Ecto neural progenitor cell (in vitro differentiated cells): ENCODE measurements at regions not wholly inside any gene's neighbourhood (a gene's known extent, or its start where the extent isn't known, plus 50 kb on each side); places are given as distances from the start of the nearest gene placed in this dataset.
"Not testable (repeated sequence)": the region's sequence is repeated elsewhere in the genome, so short reads cannot be mapped to it uniquely, and the experiment has no call there.

Experiments
- DNase-seq: peaks from one replicate; pipeline ENCODE4 v3.0.0-alpha.2; 2018; ENCODE audit warnings: low spot score

DNA sequence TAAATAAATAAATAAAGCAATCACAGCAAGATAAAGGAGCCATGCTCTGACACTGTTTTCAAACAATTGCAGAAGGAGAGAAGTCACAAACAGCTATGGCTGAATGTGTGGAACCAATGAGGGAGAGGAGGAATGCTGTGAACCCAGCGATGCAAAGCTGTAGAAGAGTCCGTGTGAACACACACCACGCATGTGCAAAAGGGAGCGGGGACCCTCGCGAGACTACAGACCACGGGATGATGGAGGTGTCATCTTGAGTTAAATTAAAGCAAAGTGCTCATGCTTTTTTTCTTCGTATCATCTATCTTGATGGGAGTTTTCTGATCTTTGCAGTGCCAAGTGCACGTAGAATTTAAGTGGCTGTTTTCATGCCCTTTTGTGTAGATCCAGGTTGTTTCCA lies 123.8 kb upstream of the CDH5 start:
- DNase-seq: no peak

DNA sequence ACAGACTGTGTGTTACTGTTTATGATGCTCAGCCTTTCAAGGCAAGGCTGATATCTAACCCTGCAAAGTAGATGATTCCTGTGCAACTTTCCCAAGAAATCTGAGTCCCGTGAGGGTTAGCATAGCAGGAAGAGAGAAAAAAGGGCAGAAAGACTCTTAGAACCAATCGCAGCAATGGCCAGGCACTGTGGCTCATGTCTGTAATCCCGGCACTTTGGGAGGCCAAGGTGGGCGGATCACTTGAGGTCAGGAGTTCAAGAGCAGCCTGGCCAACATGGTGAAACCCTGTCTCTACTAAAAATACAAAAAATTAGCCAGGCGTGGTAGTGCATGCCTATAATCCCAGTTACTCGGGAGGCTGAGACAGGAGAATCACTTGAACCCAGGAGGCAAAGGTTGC lies 124.3 kb upstream of the CDH5 start:
- not testable (repeated sequence) for DNase-seq

DNA sequence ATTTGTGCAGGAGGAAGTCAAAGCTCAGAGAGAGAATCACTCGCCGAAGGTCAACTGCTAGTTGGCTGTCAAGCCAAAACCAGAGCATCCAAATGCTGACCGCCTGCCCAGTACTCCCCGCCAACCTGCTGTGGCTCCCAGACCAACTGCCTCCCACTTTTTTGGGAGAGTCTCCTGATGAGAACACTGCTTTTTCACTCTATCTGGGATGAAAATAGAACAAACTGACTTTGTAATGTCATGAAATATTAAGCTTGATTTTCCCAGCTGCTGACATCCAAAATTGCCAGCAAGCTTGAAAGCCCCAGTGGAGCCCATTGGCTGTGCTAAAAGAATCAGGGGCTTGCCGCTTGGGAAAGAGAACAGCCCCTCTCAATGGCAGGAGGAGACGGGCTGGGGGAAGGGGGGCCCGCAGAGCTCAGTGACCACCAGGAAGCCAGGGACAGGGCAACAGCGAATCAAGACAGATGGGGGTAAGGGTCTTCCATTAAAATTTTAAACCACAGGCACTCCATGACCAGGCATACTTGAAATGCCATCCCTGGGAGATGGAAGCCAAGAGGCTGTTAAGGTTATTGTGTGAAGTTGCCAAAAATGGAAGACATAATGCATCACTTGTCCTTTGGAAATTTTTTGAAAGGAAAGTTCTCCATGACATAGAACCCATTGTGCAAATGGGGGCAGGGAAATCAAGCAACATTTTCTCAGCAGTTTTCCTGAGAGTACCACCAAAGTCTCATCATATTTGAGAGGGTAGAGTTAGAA lies 125.7 kb upstream of the CDH5 start:
- no peak for DNase-seq

DNA sequence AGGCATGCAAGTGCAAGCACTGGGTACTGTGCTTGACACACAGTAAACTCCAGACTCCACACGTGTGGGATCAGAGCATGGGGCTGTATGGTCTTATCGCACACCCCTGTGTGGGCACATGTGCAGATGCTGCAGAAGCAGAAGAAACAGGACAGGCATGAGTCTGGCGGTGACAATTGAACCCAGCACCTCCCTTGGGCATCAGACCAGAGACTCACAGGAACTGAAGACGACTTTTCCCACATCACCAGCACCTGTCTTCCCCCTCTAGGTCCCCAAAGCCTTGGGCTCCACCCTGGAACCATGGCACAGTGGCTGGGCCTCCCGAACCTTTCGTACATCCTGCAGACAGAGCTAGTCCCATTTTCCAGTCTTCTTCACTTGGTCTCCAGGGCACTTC lies 126.4 kb upstream of the CDH5 start:
- no peak for DNase-seq

DNA sequence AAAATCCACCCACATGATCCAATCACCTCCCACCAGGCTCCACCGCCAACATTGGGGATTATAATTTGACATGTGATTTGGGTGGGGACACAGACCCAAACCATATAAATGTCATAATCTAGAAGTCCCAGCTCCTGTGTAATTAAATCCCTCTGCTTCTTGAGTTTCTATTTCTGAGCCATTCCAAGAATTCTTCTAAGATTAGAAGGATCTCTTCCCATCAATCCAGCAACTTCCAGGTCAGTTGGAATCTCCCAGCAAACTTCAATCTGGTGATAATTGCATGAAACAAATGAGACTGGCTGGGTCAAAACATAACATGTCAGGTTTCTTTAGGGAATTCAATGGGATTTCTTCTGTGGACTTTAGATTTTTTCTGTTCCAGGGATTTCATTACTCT lies 127.8 kb upstream of the CDH5 start:
- DNase-seq: no peak

DNA sequence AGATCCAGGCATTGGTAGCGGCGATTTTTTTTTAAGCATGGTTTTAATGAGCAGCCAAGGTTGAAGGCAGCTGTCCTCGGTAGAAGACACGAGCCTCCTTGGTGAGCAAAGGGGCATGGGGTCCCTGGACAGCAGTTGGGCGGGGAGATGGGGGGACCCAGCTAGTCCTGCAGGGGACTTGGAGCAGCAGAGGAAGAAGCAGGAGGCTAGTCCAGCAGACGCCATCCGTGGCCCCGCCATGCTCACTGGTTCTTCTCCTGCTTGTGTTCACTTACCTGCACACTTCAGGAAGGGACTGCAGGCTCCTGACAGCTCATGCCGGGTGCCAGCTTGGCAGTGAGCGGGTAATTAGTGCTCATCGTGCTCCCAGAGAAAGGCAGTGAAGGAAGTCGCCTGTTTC lies 130.2 kb upstream of the CDH5 start:
- no peak for DNase-seq

DNA sequence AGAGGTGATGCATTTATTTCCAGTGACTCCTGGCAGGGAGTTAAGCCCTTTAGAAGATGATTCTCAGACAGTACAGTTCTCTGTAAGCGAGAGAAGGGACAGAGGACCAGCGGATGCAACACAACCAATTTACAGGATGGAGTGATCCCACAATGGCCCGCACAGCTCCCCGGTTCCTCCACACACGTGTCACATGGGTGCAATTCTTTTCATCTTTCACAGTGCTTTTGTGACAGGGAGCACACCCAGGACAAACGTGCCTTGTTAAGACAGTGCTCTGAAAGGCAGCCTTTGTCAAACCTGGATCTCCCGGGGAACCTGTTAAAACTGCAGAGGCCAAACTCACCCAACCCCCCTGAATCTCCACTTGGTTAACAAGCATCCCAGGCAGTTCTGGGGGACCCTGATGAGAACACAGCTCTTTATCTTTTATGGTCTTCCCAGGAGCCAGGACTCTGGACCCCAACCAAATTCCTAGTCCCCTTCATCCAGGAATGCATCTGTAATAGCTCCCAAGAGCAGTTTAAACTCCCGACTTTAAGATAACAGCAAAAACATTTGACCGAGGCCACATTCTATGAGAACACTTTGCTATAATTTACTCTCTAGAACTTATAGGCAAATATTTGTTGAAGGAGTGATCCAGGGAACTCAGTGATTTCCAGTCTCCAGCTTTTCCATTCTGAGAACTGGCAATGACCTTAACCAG lies 134.9 kb upstream of the CDH5 start:
- DNase-seq: no peak

DNA sequence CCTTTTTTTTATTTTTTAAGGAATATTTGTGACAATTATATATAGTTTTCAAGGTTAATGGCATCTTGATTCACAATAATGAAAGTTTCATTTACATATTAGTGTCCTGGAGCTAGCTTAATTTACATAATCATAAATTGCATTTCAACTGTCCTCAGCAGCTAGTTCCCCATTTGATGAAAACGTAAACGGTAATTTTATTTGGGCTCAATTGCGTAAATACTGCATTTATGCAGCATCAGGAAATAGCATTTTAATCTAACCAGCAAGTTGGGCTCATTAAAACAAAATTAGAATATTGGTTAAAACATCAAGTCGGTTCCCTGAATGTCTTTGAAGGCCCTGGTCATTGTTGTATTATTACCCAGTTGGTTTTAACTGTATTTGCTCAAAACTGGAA lies 136.8 kb upstream of the CDH5 start:
- DNase-seq: no peak

DNA sequence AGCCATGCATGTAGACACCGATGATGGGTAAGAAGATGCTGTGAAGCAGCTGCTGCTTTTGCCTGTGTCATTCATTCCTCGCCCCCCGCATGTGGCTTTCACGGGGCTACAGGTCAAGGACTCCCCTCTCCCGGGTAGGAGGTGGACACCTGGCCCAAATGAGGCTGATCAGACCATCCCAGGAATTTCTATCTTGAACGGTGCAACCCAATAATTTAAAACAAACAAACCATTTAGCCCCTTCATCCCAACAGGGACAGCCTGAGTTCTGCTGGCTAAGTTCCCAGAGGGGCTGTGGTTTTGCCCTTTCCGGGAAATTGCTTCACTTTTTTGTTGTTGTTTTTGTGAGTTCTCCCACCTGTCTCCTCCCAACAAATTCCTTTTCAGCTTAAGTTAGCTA lies 137.7 kb upstream of the CDH5 start:
- no peak for DNase-seq

DNA sequence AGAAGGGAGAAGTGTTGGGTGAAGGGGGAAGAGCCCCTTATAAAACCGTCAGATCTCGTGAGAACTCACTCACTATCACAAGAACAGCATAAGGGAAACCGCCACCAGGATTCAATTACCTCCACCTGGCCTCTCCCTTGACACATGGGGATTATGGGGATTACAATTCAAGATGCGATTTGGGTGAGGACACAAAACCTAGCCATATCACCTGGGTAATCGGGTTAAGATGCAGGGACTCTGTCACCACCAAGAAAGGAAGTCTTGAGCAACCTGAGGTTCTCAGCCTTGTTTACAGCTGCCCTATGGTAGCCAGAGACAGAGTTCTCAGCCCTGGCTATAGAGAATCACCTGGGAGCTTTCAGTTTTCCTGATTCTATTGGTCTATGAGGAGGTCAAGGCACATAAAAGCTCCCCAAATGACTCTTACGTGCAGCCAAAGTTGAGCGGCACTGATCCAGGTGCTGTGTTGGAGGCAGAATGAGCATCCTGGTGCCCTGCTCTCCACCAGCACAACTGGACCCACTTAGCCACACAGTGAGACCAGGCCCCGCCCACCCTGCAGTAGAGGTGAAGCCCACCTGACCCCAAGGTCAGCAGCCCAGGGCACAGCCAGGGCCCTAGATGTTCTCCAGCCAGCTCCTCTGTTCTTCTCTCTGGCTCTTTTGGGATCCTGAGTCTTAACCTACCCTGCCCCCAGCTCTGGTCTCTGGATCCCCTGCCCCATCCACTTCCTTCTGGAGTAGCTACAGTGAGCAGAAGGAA lies 138.5 kb upstream of the CDH5 start:
- DNase-seq: no peak

DNA sequence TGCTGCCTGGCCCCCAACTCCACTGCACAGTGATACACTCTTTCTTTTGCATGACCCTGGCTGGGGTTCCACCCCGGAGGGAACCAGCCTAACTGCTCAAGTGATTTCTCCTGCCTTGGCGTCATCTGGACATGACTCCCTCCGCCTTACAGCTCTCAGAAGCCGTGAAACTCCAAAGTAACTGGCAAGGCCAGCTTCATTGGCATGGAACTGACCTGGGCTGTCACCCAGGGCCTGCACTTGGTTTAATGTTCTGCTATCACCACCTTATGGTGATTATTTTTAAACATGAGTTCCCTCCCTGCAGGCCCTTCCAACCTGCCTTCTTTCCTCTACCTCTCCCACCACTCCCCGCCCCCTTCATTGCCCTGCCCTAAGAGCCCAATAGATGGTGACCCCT lies 139.7 kb upstream of the CDH5 start:
- no peak for DNase-seq

DNA sequence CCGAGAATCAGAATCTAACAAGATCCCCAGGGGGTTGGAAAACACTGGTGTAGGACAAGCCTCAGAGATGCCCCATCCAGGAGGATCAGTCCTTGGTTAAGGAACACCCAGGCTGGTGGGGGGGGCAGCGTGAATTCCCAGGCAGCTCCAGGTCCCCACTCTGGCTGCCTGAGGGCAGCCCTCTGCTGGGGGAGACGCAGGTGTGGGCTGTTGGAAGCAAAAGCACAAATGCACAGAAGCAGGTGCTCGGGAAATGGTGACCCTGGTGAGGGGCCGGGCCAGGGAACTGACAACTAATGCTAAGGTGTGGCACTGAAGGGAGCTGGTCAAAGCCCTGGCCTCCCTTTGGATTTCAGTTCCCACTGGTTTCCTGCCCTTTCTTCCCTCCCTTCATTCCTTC lies 140.8 kb upstream of the CDH5 start:
- DNase-seq: no peak

DNA sequence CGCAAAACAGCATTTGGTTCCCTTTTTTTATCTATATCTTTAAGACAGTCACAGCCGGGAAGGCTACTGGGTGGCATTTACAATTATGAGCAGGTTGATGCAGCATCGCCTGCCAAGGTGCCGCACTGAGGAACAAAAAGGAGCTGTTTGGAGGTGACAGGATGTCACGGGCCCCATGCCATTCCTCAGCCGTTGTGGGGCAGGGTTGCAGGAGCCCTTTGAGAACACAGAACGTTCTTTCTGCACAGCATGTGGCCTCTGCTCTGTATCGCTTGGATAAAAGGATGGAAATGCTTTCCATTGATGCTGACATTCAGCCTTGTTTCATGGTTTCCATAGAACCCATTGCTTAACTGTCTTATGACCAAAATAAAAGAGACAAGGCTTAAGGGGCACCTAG lies 141.9 kb upstream of the CDH5 start:
- no peak for DNase-seq

DNA sequence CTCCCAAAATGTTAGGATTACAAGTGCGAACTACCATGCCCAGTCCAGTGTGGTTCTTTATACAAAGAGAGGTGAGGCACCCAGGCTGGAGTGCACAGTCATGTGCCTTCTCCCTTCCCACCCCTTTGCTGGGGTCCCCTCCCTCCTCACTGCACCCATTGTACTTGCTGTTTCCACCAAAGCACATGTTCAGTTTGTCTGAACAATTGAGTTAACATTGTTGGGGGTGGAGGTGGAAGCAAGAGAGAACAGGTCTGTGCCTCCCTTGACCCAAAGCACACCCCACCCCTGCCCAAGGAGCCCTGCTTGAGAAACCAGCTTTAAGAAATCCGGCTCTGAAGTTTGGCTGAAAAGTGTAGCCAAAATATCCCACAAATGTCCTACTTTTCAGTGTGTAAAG lies 142.3 kb upstream of the CDH5 start:
- DNase-seq: no peak

DNA sequence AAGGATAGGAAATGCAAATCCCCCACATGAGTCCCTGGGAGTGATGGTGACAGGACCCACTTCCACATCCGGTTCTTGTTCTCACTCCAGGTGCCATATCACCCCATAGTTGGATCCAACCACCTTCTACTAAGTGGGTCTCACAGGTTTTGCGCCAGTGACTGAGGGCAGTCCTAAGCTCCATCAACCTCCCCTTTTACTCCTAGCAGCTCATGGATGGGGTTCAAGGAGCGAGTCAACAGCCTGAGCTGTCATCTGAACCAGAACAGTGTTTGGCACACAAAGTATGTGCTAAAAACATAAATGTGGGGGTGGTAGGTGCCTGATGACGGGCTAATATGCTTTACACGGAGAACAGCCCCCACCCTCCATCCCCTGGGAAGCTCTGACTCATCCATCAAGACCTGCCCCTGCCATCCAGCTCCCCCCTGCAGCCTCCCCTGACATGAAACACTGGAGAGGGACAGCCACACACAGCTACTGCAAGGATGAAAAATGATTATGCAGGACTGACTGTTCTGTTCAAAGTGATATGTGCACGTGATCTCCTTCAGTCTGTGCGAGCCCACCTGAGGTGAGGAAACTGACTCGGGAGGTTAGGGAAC lies 143.2 kb upstream of the CDH5 start:
- DNase-seq: no peak

DNA sequence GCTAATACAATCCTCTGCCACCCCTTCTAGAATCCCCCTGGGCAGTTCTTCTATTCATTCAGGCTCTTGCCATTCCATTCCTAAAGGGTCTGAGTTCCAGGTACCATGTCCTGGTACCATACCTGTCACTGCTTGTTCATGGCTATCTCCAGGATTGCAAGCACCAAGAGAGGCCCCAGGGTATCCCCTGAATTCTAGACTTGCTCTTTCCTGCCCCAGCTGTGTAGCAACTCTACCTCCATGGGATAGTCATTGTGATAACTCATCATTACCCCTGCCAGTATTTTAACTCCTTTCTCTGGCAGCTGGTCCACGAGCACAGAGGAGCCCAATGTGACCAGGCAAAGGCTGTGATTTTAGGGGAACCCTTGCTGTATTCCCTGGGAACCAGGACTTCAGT lies 143.7 kb upstream of the CDH5 start:
- no peak for DNase-seq

DNA sequence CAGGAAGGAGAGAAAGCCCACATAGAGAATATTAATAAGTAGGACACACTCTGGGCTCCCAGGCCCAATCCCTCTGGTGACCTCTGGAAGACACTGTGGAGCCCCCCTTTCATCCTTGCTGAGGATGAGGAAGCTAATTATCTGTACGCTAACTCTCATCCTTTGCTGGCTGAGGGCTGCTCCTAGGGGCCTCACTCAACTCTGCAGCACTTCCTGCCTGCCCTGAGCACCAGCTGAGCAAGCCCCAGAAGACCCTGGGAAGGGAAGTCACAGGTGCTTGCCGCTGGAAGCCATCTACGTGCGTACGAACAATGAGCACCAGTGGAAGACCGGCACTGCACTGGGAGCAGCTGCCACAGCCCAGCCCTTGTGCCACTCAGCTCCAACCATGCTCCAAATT lies 145.8 kb upstream of the CDH5 start:
- DNase-seq: no peak

DNA sequence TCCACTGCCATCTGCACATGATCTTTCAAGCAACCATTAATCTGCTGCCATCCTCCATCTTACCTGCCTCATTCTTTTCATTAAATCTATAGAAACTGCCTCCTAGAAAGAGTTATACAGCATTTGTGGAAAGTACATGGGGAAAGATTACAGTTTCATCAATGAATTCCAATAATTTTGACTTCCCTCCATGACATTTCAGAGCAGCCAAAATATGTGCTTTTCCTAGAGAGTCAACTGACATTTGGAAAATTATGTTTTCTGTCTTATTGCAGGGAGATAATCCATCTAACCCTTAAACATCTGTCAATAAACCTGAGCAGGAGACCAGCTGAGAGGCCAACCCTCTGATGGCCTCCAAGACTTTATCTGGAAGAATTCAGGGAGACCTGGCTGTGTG lies 147.0 kb upstream of the CDH5 start:
- no peak for DNase-seq

DNA sequence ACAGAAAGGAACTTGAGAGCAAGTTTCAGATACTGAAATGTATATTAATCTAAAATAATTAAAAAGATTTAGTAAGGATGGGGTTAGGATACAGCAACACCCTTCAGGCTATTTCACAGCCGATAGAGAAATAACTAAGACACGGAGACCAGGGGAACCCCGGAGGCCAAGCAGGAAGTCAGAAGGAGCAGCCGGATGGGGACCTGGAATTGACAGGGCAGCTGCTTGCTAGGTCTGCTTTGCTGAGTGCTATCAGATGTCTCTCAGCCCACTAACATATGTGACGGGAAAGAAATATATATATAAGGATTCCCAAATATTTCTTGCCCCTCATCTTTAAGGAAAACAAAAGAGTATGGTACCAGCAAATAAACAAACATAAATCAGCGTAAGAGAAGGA lies 154.1 kb upstream of the CDH5 start:
- no peak for DNase-seq

DNA sequence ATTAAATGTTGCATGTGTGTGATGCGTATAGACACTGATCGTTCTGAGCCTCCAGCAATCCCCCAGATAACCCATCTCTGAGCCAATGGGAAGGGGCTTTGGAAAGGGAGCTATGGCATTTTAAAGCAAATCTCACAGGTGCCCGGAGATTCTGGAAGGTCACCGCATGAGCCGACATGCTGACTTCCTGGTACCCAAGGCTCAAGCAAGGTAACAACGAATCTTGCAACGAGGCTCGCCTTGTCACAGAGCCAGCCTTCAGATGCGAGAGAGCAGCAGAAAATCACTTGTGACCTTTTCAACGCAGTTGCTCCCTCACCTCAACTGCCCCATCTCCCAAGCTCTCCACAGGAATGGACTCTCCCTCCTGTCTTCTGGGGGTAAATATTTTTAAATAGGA lies 154.8 kb upstream of the CDH5 start:
- no peak for DNase-seq

DNA sequence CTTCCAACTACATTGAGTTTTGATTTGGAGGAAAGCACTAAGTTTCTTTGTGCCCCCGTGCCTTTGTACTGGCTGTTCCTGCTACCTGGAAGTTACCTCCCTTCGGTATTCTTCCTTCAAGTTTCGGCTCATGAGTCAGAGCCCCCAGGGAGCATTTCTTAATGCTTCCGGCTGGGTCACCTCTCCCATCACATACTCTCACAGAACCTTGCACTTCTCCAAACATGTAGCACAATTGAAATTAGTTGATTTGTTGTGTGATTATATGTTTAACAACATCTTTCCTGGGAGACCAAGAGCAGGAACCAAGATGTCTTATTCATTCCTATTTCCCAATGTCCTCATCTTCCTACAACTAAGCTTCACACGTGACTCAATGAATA lies 158.6 kb upstream of the CDH5 start:
- DNase-seq: no peak

DNA sequence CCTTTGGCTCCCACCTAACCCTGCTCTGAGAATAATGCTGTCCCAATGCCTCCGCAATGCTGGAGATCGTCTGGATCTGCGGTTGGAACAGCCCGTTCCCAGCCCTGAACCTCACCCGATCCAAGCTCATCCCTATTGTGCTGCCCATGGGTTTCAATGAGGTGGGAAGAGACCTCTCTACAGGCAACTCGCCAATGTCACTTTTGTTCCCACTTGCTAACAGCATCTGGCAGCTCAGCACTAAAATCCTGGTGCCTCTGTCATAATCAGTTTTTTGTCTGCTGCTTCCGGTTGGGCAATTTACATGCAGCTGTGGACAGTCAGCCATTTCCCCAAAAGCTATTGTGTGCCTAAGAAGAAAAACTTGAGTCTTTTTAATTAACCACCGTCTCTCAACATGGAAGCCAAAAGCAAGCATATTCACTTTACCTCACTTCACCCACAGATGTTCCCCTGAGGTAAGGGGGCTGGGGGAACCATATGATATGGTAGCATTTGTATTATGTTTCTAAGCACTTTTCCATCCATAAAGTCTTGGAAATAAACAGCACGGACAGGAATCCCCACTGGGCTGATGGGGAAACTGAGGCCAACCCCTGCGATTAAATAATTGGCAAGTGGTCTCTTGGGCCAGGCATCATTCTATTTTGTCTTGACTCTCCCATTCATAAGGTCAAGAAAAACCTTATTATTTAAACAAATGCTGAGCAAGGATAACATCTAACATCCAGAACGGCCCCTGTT lies 159.2 kb upstream of the CDH5 start:
- DNase-seq: no peak
